ENCODE measurements at regions not wholly inside any gene's neighbourhood (a gene's known extent, or its start where the extent isn't known, plus 50 kb on each side); places are given as distances from the start of the nearest gene placed in this dataset.

DNA sequence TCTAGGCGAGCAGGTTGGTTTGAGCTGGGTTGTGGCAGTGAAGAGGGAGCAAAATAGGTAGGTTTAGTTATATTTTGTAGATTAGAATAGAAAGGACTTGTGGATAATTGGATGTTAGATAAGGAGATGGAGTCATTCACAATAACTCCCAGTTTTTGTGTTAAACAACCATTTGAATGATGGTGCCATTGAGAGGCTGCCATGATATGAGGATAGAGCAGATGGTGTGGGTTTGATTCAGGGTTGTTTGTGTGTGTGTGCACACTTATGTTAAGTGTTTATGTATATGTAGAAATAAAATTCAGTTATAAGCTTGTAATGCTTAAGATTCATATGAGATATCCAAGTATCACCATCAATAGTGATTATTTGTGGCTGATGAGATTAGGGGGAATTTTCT lies 166.6 kb downstream of the NXPE2 start:
- Histone ChIP-seq H2BK12ac (ENCODE audit: low read length) (no peak overlapping the region), H2AFZ (ENCODE audit: low read length) (no peak overlapping the region), H3K9me3 (replicated peaks in 1 of 2; ENCODE audit: control insufficient read depth in 2 of 2, insufficient read depth in 1 of 2, low read depth in 1 of 2, low read length in 2 of 2) (no peaks in the 10 kb centered on the region), H3K4ac (ENCODE audit: low read length) (no peak overlapping the region), H3K18ac (ENCODE audit: low read length) (no peak overlapping the region), H3K9ac (ENCODE audit: low read depth, low read length, poor library complexity) (no peak overlapping the region), H2BK15ac (ENCODE audit: low read length) (no peak overlapping the region), H3K27ac (replicated peaks; ENCODE audit: low read length) (no peak overlapping the region), H3K79me1 (ENCODE audit: low read depth, low read length) (no peaks in the 10 kb centered on the region), H2BK120ac (ENCODE audit: low read depth, low read length) (no peak overlapping the region), H2AK5ac (ENCODE audit: low read depth, low read length) (no peak overlapping the region), H3K4me1 (ENCODE audit: control insufficient read depth in 2 of 2, insufficient read depth in 1 of 2, low read depth in 1 of 2, low read length in 2 of 2) (peaks cover 0 to 8% of the 10 kb centered on the region in 2 donors), H3K23ac (ENCODE audit: low read depth, low read length, poor library complexity) (no peak overlapping the region), H3K4me2 (ENCODE audit: insufficient read depth, low read length, poor library complexity, severe bottlenecking) (no peak overlapping the region), H3K14ac (ENCODE audit: low read length) (no peak overlapping the region), H4K8ac (ENCODE audit: low read depth, low read length) (no peak overlapping the region), H3K27me3 (ENCODE audit: control insufficient read depth in 3 of 3, insufficient read depth in 3 of 3, low read depth in 1 of 3, low read length in 3 of 3) (no peaks in the 10 kb centered on the region), H3K36me3 (replicated peaks in 1 of 2; ENCODE audit: control insufficient read depth in 2 of 2, insufficient read depth in 2 of 2, low read length in 2 of 2) (no peaks in the 10 kb centered on the region), H3K4me3 (ENCODE audit: low read length in 2 of 2) (no peak overlapping the region), H4K91ac (ENCODE audit: low read depth, low read length, poor library complexity) (no peak overlapping the region), H2BK5ac (ENCODE audit: low read length) (no peak overlapping the region)
- DNase-seq (ENCODE audit: low spot score) = no peak
- no CpG with 5 or more reads among the region's 1 CpG for WGBS, 2 donors (ENCODE audit: extremely low coverage in 2 of 2, insufficient read length in 2 of 2, insufficient replicate concordance in 1 of 2)

DNA sequence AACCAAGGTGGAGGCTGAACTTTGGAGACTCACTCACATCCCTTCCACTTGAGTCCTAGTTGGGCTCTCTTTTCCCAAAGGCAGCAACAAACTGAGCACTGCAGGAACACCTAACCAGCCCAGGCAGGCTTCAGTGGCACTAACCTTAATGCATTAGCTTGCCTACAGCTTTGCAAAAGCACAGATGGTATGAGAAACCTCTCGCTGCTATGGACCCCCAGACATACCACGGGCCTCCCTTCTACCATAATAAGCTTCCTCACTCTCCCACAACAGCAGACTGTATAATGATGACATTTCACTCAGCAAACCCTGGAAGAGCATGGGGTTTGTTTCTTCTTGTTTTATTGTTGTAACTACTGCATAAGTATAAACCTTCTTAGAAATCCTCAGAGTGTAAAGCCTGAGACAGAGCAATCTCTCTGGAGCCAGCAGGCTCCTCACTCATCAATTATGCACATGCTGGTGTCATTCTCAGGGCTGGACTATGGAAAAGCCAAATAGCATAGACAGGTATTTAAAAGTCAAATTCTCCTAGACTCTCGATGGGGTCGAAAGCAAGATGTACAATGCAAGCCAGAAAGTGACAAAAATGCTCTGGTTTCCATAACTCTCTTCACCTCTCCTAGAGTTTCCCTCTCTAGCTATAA lies 167.6 kb downstream of the NXPE2 start:
- Histone ChIP-seq H3K36me3 (replicated peaks in 1 of 2; ENCODE audit: control insufficient read depth in 2 of 2, insufficient read depth in 2 of 2, low read length in 2 of 2) (no peaks in the 10 kb centered on the region), H3K4me3 (ENCODE audit: low read length in 2 of 2) (no peak overlapping the region), H3K4ac (ENCODE audit: low read length) (no peak overlapping the region), H3K27me3 (ENCODE audit: control insufficient read depth in 3 of 3, insufficient read depth in 3 of 3, low read depth in 1 of 3, low read length in 3 of 3) (no peaks in the 10 kb centered on the region), H2BK12ac (ENCODE audit: low read length) (no peak overlapping the region), H4K8ac (ENCODE audit: low read depth, low read length) (no peak overlapping the region), H2AK5ac (ENCODE audit: low read depth, low read length) (no peak overlapping the region), H3K4me2 (ENCODE audit: insufficient read depth, low read length, poor library complexity, severe bottlenecking) (no peak overlapping the region), H3K27ac (replicated peaks; ENCODE audit: low read length) (no peak overlapping the region), H3K23ac (ENCODE audit: low read depth, low read length, poor library complexity) (no peak overlapping the region), H3K4me1 (ENCODE audit: control insufficient read depth in 2 of 2, insufficient read depth in 1 of 2, low read depth in 1 of 2, low read length in 2 of 2) (peaks cover 0 to 8% of the 10 kb centered on the region in 2 donors), H2BK15ac (ENCODE audit: low read length) (no peak overlapping the region), H4K91ac (ENCODE audit: low read depth, low read length, poor library complexity) (no peak overlapping the region), H3K79me1 (ENCODE audit: low read depth, low read length) (no peaks in the 10 kb centered on the region), H3K9me3 (replicated peaks in 1 of 2; ENCODE audit: control insufficient read depth in 2 of 2, insufficient read depth in 1 of 2, low read depth in 1 of 2, low read length in 2 of 2) (no peaks in the 10 kb centered on the region), H3K9ac (ENCODE audit: low read depth, low read length, poor library complexity) (no peak overlapping the region), H2BK120ac (ENCODE audit: low read depth, low read length) (no peak overlapping the region), H3K18ac (ENCODE audit: low read length) (no peak overlapping the region), H2BK5ac (ENCODE audit: low read length) (no peak overlapping the region), H3K14ac (ENCODE audit: low read length) (no peak overlapping the region), H2AFZ (ENCODE audit: low read length) (no peak overlapping the region)
- WGBS, 2 donors (ENCODE audit: extremely low coverage in 2 of 2, insufficient read length in 2 of 2, insufficient replicate concordance in 1 of 2) = no CpG with 5 or more reads among the region's 4 CpGs
- DNase-seq (ENCODE audit: low spot score) = no peak

DNA sequence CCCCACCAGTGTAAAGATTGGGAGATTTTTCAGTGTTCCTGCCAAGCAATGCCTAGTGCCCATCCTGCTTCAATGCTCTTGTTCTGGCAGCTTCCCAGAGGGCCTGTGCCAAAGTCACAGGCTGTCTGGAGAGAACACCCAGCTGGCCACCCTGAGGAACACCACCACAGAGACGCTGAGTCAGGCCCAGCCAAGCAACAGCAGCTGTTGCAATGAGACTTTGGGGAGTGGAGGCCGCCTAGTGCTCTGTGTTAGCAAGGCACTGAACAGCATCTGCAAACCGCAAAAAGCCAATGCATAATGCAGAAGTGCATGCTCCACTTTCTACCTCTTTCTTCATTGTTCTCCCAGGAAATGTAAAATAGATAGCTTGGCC lies 168.1 kb downstream of the NXPE2 start:
- Histone ChIP-seq H3K4ac (ENCODE audit: low read length) (no peak overlapping the region), H3K79me1 (ENCODE audit: low read depth, low read length) (no peaks in the 10 kb centered on the region), H3K36me3 (replicated peaks in 1 of 2; ENCODE audit: control insufficient read depth in 2 of 2, insufficient read depth in 2 of 2, low read length in 2 of 2) (no peaks in the 10 kb centered on the region), H3K23ac (ENCODE audit: low read depth, low read length, poor library complexity) (no peak overlapping the region), H4K91ac (ENCODE audit: low read depth, low read length, poor library complexity) (no peak overlapping the region), H3K4me3 (ENCODE audit: low read length in 2 of 2) (no peak overlapping the region), H2BK5ac (ENCODE audit: low read length) (no peak overlapping the region), H3K4me2 (ENCODE audit: insufficient read depth, low read length, poor library complexity, severe bottlenecking) (no peak overlapping the region), H2BK15ac (ENCODE audit: low read length) (no peak overlapping the region), H3K9me3 (replicated peaks in 1 of 2; ENCODE audit: control insufficient read depth in 2 of 2, insufficient read depth in 1 of 2, low read depth in 1 of 2, low read length in 2 of 2) (no peaks in the 10 kb centered on the region), H3K9ac (ENCODE audit: low read depth, low read length, poor library complexity) (no peak overlapping the region), H2AK5ac (ENCODE audit: low read depth, low read length) (no peak overlapping the region), H2AFZ (ENCODE audit: low read length) (no peak overlapping the region), H3K27ac (replicated peaks; ENCODE audit: low read length) (no peak overlapping the region), H3K4me1 (ENCODE audit: control insufficient read depth in 2 of 2, insufficient read depth in 1 of 2, low read depth in 1 of 2, low read length in 2 of 2) (peaks cover 0 to 11% of the 10 kb centered on the region in 2 donors), H2BK120ac (ENCODE audit: low read depth, low read length) (no peak overlapping the region), H3K18ac (ENCODE audit: low read length) (peak overlapping the region; percentile 46), H3K14ac (ENCODE audit: low read length) (no peak overlapping the region), H3K27me3 (ENCODE audit: control insufficient read depth in 3 of 3, insufficient read depth in 3 of 3, low read depth in 1 of 3, low read length in 3 of 3) (no peaks in the 10 kb centered on the region), H2BK12ac (ENCODE audit: low read length) (no peak overlapping the region), H4K8ac (ENCODE audit: low read depth, low read length) (no peak overlapping the region)
- no CpG with 5 or more reads among the region's 3 CpGs for WGBS, 2 donors (ENCODE audit: extremely low coverage in 2 of 2, insufficient read length in 2 of 2, insufficient replicate concordance in 1 of 2)
- no peak for DNase-seq (ENCODE audit: low spot score)

DNA sequence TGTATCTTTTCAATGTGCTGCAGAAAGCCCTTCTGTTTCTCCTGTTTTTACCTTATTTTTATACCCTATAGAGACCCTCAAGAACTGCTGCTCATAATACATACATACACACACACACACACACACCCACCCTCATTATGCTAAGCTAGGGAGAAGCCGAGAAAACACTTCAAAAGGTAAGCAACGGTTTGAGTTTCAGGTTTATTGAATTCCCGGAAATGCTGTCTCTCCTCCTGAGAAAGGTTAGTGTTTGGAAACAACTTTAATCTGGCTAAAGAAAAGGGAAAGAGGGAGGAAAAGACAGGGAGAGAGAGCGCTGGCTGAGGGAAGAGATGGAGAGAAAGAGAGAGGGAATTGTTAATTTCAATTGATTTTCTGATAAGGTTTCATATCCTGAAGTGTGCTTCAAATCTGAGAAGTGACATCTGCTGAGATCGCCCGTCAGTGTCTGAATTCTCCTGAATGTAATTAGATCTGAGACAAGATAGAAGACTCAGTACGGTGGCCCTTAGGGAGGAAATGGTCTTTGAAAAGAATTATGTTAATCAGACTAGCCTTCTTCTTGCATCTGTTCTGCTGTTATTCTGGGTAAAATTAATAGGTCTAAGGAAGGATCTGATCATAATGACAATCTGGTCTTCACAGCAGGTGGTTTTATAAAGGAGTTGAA lies 169.1 kb downstream of the NXPE2 start:
- H4K8ac ChIP-seq (ENCODE audit: low read depth, low read length) = no peak overlapping the region
- no peak overlapping the region for H3K4me2 ChIP-seq (ENCODE audit: insufficient read depth, low read length, poor library complexity, severe bottlenecking)
- no peak overlapping the region for H3K27ac ChIP-seq (replicated peaks; ENCODE audit: low read length)
- WGBS, 2 donors (ENCODE audit: extremely low coverage in 2 of 2, insufficient read length in 2 of 2, insufficient replicate concordance in 1 of 2) = no CpG with 5 or more reads among the region's 7 CpGs
- H2AK5ac ChIP-seq (ENCODE audit: low read depth, low read length) = no peak overlapping the region
- H3K4ac ChIP-seq (ENCODE audit: low read length) = no peak overlapping the region
- no peaks in the 10 kb centered on the region for H3K79me1 ChIP-seq (ENCODE audit: low read depth, low read length)
- H2BK120ac ChIP-seq (ENCODE audit: low read depth, low read length) = no peak overlapping the region
- peak overlapping the region; percentile 24 for H2AFZ ChIP-seq (ENCODE audit: low read length)
- no peak overlapping the region for H3K18ac ChIP-seq (ENCODE audit: low read length)
- H3K27me3 ChIP-seq (ENCODE audit: control insufficient read depth in 3 of 3, insufficient read depth in 3 of 3, low read depth in 1 of 3, low read length in 3 of 3) = no peaks in the 10 kb centered on the region
- H3K23ac ChIP-seq (ENCODE audit: low read depth, low read length, poor library complexity) = no peak overlapping the region
- no peak overlapping the region for H4K91ac ChIP-seq (ENCODE audit: low read depth, low read length, poor library complexity)
- no peak overlapping the region for H3K9ac ChIP-seq (ENCODE audit: low read depth, low read length, poor library complexity)
- no peak overlapping the region for H2BK12ac ChIP-seq (ENCODE audit: low read length)
- H2BK15ac ChIP-seq (ENCODE audit: low read length) = no peak overlapping the region
- DNase-seq (ENCODE audit: low spot score) = no peak
- no peak overlapping the region for H3K4me3 ChIP-seq (ENCODE audit: low read length in 2 of 2)
- no peaks in the 10 kb centered on the region for H3K36me3 ChIP-seq (replicated peaks in 1 of 2; ENCODE audit: control insufficient read depth in 2 of 2, insufficient read depth in 2 of 2, low read length in 2 of 2)
- H2BK5ac ChIP-seq (ENCODE audit: low read length) = no peak overlapping the region
- peaks cover 0 to 11% of the 10 kb centered on the region in 2 donors for H3K4me1 ChIP-seq (ENCODE audit: control insufficient read depth in 2 of 2, insufficient read depth in 1 of 2, low read depth in 1 of 2, low read length in 2 of 2)
- H3K14ac ChIP-seq (ENCODE audit: low read length) = no peak overlapping the region
- H3K9me3 ChIP-seq (replicated peaks in 1 of 2; ENCODE audit: control insufficient read depth in 2 of 2, insufficient read depth in 1 of 2, low read depth in 1 of 2, low read length in 2 of 2) = no peaks in the 10 kb centered on the region

All from neuronal stem cell (in vitro differentiated cells).